ENCODE measurements at regions not wholly inside any gene's neighbourhood (a gene's known extent, or its start where the extent isn't known, plus 50 kb on each side); places are given as distances from the start of the nearest gene placed in this dataset.

DNA sequence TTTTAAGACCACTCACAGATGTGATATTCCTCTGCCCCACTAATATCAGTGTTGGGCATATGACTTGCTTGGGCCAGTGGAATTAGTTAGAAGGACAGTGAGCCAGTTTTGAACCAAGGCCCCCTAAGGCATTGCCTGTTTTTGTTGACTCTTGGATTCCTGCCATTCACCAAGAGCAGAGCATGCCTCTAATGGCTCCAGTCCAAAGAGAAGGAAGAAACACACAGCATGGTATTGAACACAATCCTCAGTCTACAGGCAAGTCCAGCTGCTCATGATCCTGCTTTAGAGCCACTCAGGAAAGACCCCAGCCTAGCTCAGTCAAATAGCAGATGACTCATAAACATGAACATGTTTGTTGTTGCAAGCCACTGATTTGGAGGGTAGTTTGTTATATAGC, 1201.5 kb downstream of the BCL11B start:
- no peaks in the 10 kb centered on the region for H3K27me3 Mint-ChIP-seq (ENCODE audit: insufficient read depth, unreplicated experiment)
- no peaks in the 10 kb centered on the region for H3K36me3 Mint-ChIP-seq (ENCODE audit: insufficient read depth, unreplicated experiment)
- BruUV-seq (replicated peaks): no TSS peak
- POLR2A ChIA-PET: no interaction called here
- peaks cover 7% of the 10 kb centered on the region for H3K4me1 Mint-ChIP-seq (ENCODE audit: low read depth, unreplicated experiment)
- H3K4me3 ChIP-seq (ENCODE audit: low read depth, low read length): no peak overlapping the region
- peaks cover 11% of the 10 kb centered on the region for H3K9me3 Mint-ChIP-seq (ENCODE audit: unreplicated experiment)
- H3K27ac Mint-ChIP-seq (ENCODE audit: unreplicated experiment): no peak overlapping the region
- CTCF ChIA-PET: no interaction called here
- H3K4me3 Mint-ChIP-seq (ENCODE audit: unreplicated experiment): no peak overlapping the region
- TF ChIP-seq, protein P1, sequence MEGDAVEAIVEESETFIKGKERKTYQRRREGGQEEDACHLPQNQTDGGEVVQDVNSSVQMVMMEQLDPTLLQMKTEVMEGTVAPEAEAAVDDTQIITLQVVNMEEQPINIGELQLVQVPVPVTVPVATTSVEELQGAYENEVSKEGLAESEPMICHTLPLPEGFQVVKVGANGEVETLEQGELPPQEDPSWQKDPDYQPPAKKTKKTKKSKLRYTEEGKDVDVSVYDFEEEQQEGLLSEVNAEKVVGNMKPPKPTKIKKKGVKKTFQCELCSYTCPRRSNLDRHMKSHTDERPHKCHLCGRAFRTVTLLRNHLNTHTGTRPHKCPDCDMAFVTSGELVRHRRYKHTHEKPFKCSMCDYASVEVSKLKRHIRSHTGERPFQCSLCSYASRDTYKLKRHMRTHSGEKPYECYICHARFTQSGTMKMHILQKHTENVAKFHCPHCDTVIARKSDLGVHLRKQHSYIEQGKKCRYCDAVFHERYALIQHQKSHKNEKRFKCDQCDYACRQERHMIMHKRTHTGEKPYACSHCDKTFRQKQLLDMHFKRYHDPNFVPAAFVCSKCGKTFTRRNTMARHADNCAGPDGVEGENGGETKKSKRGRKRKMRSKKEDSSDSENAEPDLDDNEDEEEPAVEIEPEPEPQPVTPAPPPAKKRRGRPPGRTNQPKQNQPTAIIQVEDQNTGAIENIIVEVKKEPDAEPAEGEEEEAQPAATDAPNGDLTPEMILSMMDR (IDR thresholded peaks at IDR 0.05; ENCODE audit: insufficient read depth in 1 of 2, low read depth in 1 of 2, low read length in 1 of 2, severe bottlenecking in 1 of 2, unreplicated experiment in 1 of 2): no peak
- H3K4me1 ChIP-seq: peaks cover 12% of the 10 kb centered on the region; the same call in 1 of the 2 replicates
- intact Hi-C loops (cut with micrococcal nuclease; ENCODE audit: unreplicated experiment): no loop called here
- no peaks in the 10 kb centered on the region for H3K36me3 ChIP-seq (ENCODE audit: control insufficient read depth, insufficient read depth, low read length)
- no peak for DNase-seq
- no peaks in the 10 kb centered on the region for H3K9me3 ChIP-seq
- no peaks in the 10 kb centered on the region for H3K27me3 ChIP-seq (replicated peaks; ENCODE audit: control insufficient read depth, insufficient read depth, low read length)

DNA sequence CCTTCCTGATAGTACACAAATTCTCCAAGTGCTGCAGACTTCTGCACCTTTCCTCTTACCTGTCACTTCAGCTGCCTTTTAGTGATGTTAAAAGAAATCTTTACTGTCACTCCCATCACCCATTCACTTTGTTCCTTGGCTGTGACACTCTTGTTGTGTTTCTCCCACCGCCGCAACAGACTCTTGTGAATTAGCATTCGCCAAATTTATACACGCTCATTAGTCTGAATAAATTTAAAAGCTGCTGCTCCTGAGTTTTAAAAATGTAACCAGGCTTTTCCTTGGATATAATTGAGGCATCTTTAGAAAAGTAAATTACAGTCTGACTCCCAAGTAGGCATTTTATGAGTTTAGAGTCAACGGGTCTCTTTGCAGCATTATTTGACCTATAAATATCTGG, 1197.9 kb downstream of the BCL11B start:
- ChIA-PET POLR2A (no interaction called here), CTCF (no interaction called here)
- BruUV-seq (replicated peaks): no TSS peak
- H3K9me3 Mint-ChIP-seq (ENCODE audit: unreplicated experiment): peaks cover 11% of the 10 kb centered on the region
- Histone ChIP-seq H3K4me3 (ENCODE audit: low read depth, low read length) (no peak overlapping the region), H3K27me3 (replicated peaks; ENCODE audit: control insufficient read depth, insufficient read depth, low read length) (no peaks in the 10 kb centered on the region), H3K9me3 (no peaks in the 10 kb centered on the region), H3K36me3 (ENCODE audit: control insufficient read depth, insufficient read depth, low read length) (no peaks in the 10 kb centered on the region), H3K4me1 (peaks cover 12% of the 10 kb centered on the region; the same call in 1 of the 2 replicates)
- peaks cover 4% of the 10 kb centered on the region for H3K27me3 Mint-ChIP-seq (ENCODE audit: insufficient read depth, unreplicated experiment)
- TF ChIP-seq, protein P1 (IDR thresholded peaks at IDR 0.05; ENCODE audit: insufficient read depth in 1 of 2, low read depth in 1 of 2, low read length in 1 of 2, severe bottlenecking in 1 of 2, unreplicated experiment in 1 of 2): no peak
- H3K4me1 Mint-ChIP-seq (ENCODE audit: low read depth, unreplicated experiment): peaks cover 7% of the 10 kb centered on the region
- no peak overlapping the region for H3K4me3 Mint-ChIP-seq (ENCODE audit: unreplicated experiment)
- intact Hi-C loops (cut with micrococcal nuclease; ENCODE audit: unreplicated experiment): no loop called here
- H3K36me3 Mint-ChIP-seq (ENCODE audit: insufficient read depth, unreplicated experiment): no peaks in the 10 kb centered on the region
- no peak for DNase-seq
- H3K27ac Mint-ChIP-seq (ENCODE audit: unreplicated experiment): no peak overlapping the region

DNA sequence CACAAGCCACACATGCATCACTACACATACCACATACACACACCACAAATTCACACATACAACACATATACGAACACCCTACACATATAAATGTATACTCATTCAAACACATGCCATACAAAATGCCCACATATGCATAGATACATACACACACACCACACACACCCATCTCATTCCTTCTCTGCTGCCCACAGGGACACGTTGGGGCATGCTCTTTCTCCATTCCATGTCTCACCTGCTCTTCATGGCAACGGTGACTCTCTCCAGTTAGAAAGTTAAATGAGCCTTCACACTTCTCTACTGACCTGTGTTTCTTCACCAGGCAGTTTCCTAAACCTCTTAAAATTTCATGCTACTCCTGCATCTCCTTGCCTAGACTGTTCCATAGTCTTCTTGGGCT, 1194.8 kb downstream of the BCL11B start:
- H3K4me1 ChIP-seq: no peaks in the 10 kb centered on the region
- no peaks in the 10 kb centered on the region for H3K36me3 ChIP-seq (ENCODE audit: control insufficient read depth, insufficient read depth, low read length)
- intact Hi-C loops (cut with micrococcal nuclease; ENCODE audit: unreplicated experiment): no loop called here
- no peak for DNase-seq
- no peaks in the 10 kb centered on the region for H3K36me3 Mint-ChIP-seq (ENCODE audit: insufficient read depth, unreplicated experiment)
- no TSS peak for BruUV-seq (replicated peaks)
- H3K9me3 ChIP-seq: no peaks in the 10 kb centered on the region
- TF ChIP-seq, protein P1 (IDR thresholded peaks at IDR 0.05; ENCODE audit: insufficient read depth in 1 of 2, low read depth in 1 of 2, low read length in 1 of 2, severe bottlenecking in 1 of 2, unreplicated experiment in 1 of 2): no peak
- H3K27ac Mint-ChIP-seq (ENCODE audit: unreplicated experiment): no peak overlapping the region
- H3K27me3 Mint-ChIP-seq (ENCODE audit: insufficient read depth, unreplicated experiment): peaks cover 11% of the 10 kb centered on the region
- H3K4me1 Mint-ChIP-seq (ENCODE audit: low read depth, unreplicated experiment): no peaks in the 10 kb centered on the region
- H3K4me3 Mint-ChIP-seq (ENCODE audit: unreplicated experiment): no peak overlapping the region
- ChIA-PET POLR2A (no interaction called here), CTCF (no interaction called here)
- H3K27me3 ChIP-seq (replicated peaks; ENCODE audit: control insufficient read depth, insufficient read depth, low read length): no peaks in the 10 kb centered on the region
- H3K4me3 ChIP-seq (ENCODE audit: low read depth, low read length): no peak overlapping the region
- peaks cover 7% of the 10 kb centered on the region for H3K9me3 Mint-ChIP-seq (ENCODE audit: unreplicated experiment)

Measured in Caco-2 (cell line).